HUES6 (cell line): ENCODE measurements at regions not wholly inside any gene's neighbourhood (a gene's known extent, or its start where the extent isn't known, plus 50 kb on each side); places are given as distances from the start of the nearest gene placed in this dataset.

Experiments
- H3K27ac ChIP-seq: 2 replicates; pipeline ENCODE4 v1.7.0; 2013; ENCODE audit warnings: low read depth, mild to moderate bottlenecking, low read length, inconsistent platforms
- H3K27me3 ChIP-seq: 2 replicates; pipeline ENCODE4 v1.6.1; 2013; ENCODE audit warnings: low read length; ENCODE audit not compliant: control insufficient read depth, insufficient read depth
- H3K36me3 ChIP-seq: 2 replicates; pipeline ENCODE4 v1.6.1; 2013; ENCODE audit warnings: low read length; ENCODE audit not compliant: control insufficient read depth, insufficient read depth
- H3K4me1 ChIP-seq: 2 replicates; pipeline ENCODE4 v1.6.1; 2013; ENCODE audit warnings: low read length; ENCODE audit not compliant: control insufficient read depth, insufficient read depth
- H3K4me3 ChIP-seq: 2 replicates; pipeline ENCODE4 v1.5.1; 2013; ENCODE audit warnings: low read depth, low read length
- H3K9ac ChIP-seq: one replicate; pipeline ENCODE4 v1.6.1; 2013; ENCODE audit warnings: mild to moderate bottlenecking, low read length
- H3K9me3 ChIP-seq: 2 replicates; pipeline ENCODE4 v1.6.1; 2013; ENCODE audit warnings: low read depth, low read length; ENCODE audit not compliant: control insufficient read depth, insufficient read depth

- no peak overlapping the region for H3K4me3 ChIP-seq
- no peaks in the 10 kb centered on the region for H3K4me1 ChIP-seq
- H3K27me3 ChIP-seq = no peaks in the 10 kb centered on the region
- H3K27ac ChIP-seq = no peak overlapping the region
- H3K36me3 ChIP-seq = no peaks in the 10 kb centered on the region
- H3K9ac ChIP-seq = no peak overlapping the region
- H3K9me3 ChIP-seq = peaks cover 3% of the 10 kb centered on the region; the same call in 1 of the 2 replicates
Observed at GRCh38 chr13:73599232-73600128, 534.7 kb downstream of the KLF12 start.

GRCh38 chr13:73598020-73598712, 536.0 kb downstream of the KLF12 start:
- Histone ChIP-seq H3K27ac (no peak overlapping the region), H3K9me3 (no peaks in the 10 kb centered on the region), H3K9ac (no peak overlapping the region), H3K4me1 (no peaks in the 10 kb centered on the region), H3K4me3 (no peak overlapping the region), H3K27me3 (no peaks in the 10 kb centered on the region), H3K36me3 (no peaks in the 10 kb centered on the region)

- H3K9me3 ChIP-seq = no peaks in the 10 kb centered on the region
- H3K27ac ChIP-seq = no peak overlapping the region
- no peaks in the 10 kb centered on the region for H3K4me1 ChIP-seq
- H3K4me3 ChIP-seq = no peak overlapping the region
- no peak overlapping the region for H3K9ac ChIP-seq
- no peaks in the 10 kb centered on the region for H3K36me3 ChIP-seq
- no peaks in the 10 kb centered on the region for H3K27me3 ChIP-seq
Observed at GRCh38 chr13:73596382-73596781, 537.6 kb downstream of the KLF5 start.

GRCh38 chr13:73593199-73593765, 534.5 kb downstream of the KLF5 start:
- Histone ChIP-seq H3K9ac (no peak overlapping the region), H3K27me3 (no peaks in the 10 kb centered on the region), H3K4me1 (no peaks in the 10 kb centered on the region), H3K4me3 (no peak overlapping the region), H3K36me3 (no peaks in the 10 kb centered on the region), H3K27ac (no peak overlapping the region), H3K9me3 (no peaks in the 10 kb centered on the region)

- H3K36me3 ChIP-seq = no peaks in the 10 kb centered on the region
- no peaks in the 10 kb centered on the region for H3K27me3 ChIP-seq
- no peak overlapping the region for H3K4me3 ChIP-seq
- H3K4me1 ChIP-seq = no peaks in the 10 kb centered on the region
- H3K9ac ChIP-seq = no peak overlapping the region
- H3K27ac ChIP-seq = no peak overlapping the region
- no peaks in the 10 kb centered on the region for H3K9me3 ChIP-seq
Observed at GRCh38 chr13:73591861-73592260, 533.1 kb downstream of the KLF5 start.

- H3K4me1 ChIP-seq = no peaks in the 10 kb centered on the region
- no peaks in the 10 kb centered on the region for H3K27me3 ChIP-seq
- H3K4me3 ChIP-seq = no peak overlapping the region
- H3K27ac ChIP-seq = no peak overlapping the region
- no peak overlapping the region for H3K9ac ChIP-seq
- H3K36me3 ChIP-seq = no peaks in the 10 kb centered on the region
- H3K9me3 ChIP-seq = no peaks in the 10 kb centered on the region
Observed at GRCh38 chr13:73590795-73591194, 532.0 kb downstream of the KLF5 start.

GRCh38 chr13:73585236-73585635, 526.4 kb downstream of the KLF5 start:
- no peak overlapping the region for H3K27ac ChIP-seq
- no peaks in the 10 kb centered on the region for H3K4me1 ChIP-seq
- no peaks in the 10 kb centered on the region for H3K36me3 ChIP-seq
- no peak overlapping the region for H3K9ac ChIP-seq
- H3K4me3 ChIP-seq = no peak overlapping the region
- no peaks in the 10 kb centered on the region for H3K9me3 ChIP-seq
- no peaks in the 10 kb centered on the region for H3K27me3 ChIP-seq

GRCh38 chr13:73583331-73583730, 524.5 kb downstream of the KLF5 start:
- Histone ChIP-seq H3K9ac (no peak overlapping the region), H3K9me3 (no peaks in the 10 kb centered on the region), H3K27ac (no peak overlapping the region), H3K27me3 (no peaks in the 10 kb centered on the region), H3K4me3 (no peak overlapping the region), H3K36me3 (no peaks in the 10 kb centered on the region), H3K4me1 (no peaks in the 10 kb centered on the region)

- no peaks in the 10 kb centered on the region for H3K4me1 ChIP-seq
- H3K4me3 ChIP-seq = no peak overlapping the region
- no peak overlapping the region for H3K9ac ChIP-seq
- H3K27ac ChIP-seq = no peak overlapping the region
- H3K9me3 ChIP-seq = no peaks in the 10 kb centered on the region
- H3K36me3 ChIP-seq = no peaks in the 10 kb centered on the region
- no peaks in the 10 kb centered on the region for H3K27me3 ChIP-seq
Observed at GRCh38 chr13:73580513-73581267, 521.9 kb downstream of the KLF5 start.

- no peak overlapping the region for H3K4me3 ChIP-seq
- no peaks in the 10 kb centered on the region for H3K36me3 ChIP-seq
- H3K27me3 ChIP-seq = no peaks in the 10 kb centered on the region
- H3K9ac ChIP-seq = no peak overlapping the region
- no peaks in the 10 kb centered on the region for H3K9me3 ChIP-seq
- no peak overlapping the region for H3K27ac ChIP-seq
- no peaks in the 10 kb centered on the region for H3K4me1 ChIP-seq
Observed at GRCh38 chr13:73579574-73580274, 520.9 kb downstream of the KLF5 start.
